ENCODE measurements at regions not wholly inside any gene's neighbourhood (a gene's known extent, or its start where the extent isn't known, plus 50 kb on each side); places are given as distances from the start of the nearest gene placed in this dataset.
A peak's percentile ranks its signal among the peaks of the same experiment; 100 is the strongest.
"Not testable (repeated sequence)": the region's sequence is repeated elsewhere in the genome, so short reads cannot be mapped to it uniquely, and the experiment has no call there.

DNA sequence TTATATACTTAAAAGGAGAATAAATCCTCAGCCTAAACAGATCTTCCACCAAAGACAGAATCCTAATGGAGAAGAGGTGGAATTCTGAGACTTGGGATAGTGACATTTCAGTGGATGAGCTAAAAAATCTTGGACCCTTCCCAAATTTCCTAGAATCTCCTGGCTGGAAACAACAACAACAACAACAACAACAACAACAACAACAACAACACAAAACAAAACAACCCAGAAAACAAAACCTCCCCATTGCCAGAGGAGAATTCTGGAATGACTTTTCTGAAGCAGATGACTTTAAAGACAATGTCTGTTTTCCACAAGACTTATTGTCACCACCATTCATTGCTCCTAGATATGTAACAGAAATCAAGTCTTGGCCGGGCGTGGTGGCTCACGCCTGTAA is 322.1 kb downstream of the ARL4A start:
- no peak for FAIRE-seq

DNA sequence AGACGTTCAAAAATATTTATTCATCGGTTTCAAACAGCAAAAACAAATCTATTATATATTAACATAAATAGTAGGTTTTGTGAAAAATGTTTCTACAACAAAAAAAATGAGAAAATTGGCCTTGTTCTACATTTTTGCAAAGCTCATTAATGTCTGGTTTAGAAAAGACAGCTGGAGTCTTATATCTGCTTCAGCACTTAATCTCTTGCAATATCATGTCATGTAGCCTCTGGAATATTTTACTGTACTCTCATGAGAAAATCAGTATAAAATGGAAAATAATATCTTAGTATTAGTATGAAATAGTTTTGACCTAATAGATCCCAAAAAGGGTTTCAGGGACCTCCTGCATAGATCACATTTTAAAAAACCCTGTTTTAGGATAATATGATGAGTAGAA is 326.6 kb downstream of the ARL4A start:
- no peak for FAIRE-seq

DNA sequence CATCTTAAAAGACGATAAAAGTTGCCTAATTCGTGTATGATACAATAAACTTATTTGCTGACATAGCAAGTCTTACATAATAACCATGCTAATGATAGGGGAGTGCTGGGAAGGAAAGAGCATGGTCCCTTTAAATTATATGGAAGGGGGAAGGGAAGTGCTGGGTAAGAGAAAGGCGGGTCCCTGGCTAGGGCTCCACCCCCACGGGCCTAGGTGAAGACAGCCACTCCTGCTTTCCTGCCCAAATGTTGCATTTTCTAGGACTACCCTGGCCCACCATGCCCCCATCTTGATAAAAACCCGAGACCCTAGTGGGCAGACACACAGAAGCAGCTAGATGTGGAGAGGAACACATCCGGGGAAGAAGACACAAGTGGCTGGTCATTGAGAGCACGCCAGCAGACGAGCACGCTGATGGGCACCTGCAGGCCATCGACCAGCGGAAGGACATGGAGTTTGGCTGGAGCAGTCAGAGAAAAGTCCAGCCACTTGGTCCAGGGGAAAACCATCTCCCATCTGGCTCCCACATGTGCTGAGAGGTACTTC is 328.7 kb downstream of the ARL4A start:
- FAIRE-seq = no peak

DNA sequence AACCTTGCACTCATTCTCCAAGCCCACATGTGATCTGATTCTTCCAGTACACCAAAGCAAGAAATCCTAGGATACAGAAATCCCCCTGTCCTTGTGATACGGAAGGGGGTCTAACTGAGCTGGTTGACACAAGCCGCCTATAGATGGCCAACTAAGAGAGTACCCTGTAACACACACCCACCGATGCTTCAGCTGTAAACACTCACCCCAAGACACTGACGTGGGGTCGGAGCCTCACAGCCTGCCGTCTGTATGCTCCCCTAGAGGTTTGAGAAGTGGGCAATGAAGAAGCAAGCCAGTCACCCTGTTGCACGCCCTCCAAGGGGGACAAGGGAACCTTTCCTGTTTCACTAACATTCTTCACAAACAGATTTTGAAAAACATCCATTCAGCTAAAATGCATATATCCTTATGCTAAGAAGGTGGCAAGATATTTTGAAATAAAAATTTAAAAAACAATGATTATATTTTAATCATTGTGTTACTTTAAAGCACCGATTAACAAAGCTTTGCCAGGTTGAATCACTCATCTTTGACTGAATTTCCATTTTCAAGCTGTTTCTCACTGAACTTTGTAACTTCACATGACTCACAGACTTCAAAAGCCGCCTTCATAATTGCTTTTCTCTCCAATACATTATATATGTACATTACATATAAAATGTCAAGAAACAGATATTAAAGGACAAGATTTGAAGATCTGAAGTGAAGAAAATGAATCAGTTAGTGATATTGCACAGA is 329.3 kb downstream of the ARL4A start:
- FAIRE-seq = no peak

DNA sequence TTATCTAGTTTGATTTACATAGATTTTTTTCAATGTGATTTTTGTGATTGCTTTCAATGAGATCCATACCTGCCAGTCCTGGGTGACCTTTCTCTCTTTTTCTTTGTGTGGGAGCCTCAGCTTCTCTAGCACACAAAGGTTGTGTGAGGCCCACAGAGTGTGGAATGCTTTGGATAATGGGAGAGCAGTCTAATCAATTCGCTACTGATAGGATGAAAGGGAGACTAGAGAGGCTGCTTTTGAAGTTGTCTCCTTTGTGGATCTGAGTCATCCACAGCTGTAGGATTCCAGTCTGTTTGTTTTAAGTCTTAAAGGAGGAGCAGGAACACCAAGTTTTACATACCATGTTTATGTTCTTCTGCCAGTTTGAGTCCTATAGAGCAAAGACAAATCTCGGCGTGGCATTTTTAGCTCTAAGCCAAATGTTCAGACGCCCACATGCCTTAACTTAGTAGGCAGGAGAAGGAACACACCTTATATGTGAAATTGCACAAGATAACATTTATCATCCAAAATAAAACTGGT is 330.0 kb downstream of the ARL4A start:
- no peak for FAIRE-seq

DNA sequence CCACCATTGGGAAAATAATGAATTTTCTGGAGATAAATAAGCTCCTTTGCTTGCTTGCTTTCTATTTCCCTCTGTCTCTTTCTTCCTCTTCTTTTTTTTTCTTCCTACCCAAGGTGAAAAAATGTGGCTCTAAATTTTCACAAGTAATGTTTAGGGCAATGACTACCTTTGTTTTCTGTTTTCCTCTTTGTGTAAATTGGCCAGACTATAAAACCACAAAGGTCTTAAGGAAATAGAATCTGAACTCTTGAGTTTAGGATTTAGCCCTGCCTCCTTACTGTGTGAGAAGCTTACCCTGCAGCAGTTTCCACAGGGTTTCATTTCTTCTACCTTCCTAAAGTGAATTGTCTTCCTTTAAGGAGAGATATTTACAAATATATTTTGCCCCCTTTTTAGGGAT is 330.4 kb downstream of the ARL4A start:
- FAIRE-seq = no peak

DNA sequence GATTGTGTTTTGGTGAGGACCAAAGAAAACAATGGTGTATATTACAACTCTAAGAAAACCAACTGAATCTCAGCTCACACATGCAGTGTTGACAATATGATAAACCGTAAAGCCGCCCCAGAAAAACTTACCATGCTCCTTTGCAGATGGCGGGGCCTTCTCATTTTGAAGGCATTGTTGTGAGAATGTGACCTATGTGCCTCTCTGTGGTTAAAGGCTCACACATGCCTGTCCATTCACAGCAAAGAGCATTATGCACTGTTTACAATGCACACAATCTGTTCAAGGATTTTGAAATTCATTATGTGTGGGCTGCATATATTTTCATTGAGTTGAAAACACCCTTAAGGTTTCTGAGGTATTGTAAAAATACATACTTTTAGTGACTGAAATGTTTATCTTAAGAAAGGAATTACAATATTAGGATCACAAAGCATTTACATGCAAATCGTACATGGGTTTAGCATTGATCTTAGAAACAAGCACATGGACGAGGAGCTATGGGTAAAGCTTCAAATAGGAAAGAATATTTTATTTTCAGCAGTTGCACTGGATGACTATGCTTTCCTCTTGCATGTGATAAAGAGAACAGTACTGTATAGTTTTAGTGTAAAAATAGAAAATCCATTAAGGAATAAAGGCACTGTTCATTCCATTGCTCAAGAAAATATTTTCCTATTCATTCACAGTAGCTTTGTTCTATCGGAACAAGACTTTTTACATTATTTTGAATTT is 334.3 kb downstream of the ARL4A start:
- FAIRE-seq = peak; percentile 69

DNA sequence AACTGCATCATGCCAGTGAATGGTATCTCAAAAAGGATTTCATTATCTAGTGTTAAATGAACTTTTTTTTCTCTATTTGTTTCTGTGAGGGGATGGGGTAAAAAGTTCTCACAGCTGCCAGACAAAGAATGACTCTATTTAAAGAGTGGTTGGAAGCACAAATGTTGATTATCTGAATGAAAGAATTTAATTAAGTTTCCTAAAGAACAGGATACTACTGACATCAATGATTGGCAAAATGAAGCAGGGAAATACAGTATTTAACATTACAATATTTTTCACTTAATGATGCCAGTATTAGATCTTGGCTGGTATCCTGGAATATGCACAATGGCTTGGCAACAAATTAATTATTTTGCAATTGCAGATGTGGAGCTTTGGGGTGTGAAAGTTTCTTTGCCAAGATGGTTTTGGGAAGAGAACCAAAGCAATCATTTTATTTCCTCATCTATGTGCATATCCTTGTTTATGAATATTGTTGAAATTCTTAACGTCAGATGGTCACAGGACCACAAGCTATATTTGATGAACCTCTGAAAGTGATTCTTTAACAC is 336.8 kb downstream of the ARL4A start:
- no peak for FAIRE-seq

DNA sequence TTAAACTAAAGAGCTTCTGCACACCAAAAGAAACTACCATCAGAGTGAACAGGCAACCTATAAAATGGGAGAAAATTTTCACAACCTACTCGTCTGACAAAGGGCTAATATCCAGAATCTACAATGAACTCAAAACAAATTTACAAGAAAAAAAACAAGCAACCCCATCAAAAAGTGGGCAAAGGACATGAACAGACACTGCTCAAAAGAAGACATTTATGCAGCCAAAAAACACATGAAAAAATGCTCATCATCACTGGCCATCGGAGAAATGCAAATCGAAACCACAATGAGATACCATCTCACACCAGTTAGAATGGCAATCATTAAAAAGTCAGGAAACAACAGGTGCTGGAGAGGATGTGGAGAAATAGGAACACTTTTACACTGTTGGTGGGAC is 337.6 kb downstream of the ARL4A start:
- not testable (repeated sequence) for FAIRE-seq

DNA sequence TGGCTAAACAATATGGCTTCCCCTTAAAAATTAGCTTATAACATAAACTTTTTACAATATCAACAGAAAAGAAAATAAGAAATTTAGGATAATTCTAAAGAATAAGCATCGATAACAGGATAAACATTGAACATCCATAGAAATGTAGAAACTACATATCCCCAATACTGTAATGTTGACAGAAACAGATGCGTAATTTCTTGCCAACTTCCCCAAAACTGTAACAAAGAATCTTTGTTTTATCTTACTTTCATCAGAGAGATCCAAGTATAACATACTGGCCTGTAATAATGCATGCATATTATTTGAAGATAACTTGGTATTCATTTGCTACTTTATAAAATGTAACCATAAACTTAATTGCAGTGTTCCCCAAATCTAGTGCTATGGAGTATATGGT is 339.9 kb downstream of the ARL4A start:
- no peak for FAIRE-seq

DNA sequence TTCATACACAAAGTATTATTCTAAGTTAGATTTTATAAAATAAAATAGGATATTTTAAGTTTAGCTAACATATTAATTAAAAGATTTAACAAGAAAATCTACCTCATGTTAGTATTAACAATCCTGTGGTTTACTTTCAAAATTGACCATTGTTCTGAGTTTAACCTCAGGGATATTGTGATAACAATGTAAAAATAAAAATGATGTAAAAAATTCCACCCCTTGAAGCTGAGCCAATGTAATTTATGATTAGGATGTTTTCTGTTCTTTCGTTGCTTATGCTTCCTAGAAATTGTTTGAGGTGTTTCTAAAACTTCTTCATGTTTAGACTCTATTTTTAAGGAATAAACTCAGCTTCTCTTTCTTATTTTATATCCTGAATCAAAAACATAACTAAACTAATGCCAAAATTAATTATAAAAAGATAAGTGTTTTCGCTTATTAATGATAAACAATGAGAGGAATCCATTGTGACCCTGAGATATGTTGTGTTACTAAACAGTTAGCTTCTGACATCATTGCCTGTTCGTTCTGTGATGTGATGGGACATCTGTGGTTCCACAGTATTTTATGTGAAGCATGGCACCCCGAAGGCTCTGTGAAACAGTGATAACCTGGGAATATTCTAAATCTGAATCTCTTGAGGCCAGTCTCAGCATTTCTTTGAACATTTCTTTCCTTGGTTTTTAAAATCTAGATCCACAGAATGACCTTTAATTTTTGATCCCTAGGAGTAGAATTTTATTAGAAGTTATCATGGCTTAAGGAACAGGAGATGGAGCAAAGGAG is 340.8 kb downstream of the ARL4A start:
- no peak for FAIRE-seq

DNA sequence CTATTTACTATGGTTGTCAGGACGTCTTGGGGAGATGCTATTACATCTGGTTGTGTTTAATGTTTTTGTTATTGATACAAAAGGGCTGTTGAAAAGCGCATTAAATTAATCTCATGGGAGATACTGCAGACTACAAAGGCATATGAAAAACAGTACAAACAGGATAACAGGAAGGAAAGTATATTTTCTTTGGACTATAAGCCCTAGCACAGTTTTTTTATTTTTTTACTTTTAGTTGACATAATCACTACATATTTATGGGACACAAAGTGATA is 341.3 kb downstream of the ARL4A start:
- FAIRE-seq = no peak

DNA sequence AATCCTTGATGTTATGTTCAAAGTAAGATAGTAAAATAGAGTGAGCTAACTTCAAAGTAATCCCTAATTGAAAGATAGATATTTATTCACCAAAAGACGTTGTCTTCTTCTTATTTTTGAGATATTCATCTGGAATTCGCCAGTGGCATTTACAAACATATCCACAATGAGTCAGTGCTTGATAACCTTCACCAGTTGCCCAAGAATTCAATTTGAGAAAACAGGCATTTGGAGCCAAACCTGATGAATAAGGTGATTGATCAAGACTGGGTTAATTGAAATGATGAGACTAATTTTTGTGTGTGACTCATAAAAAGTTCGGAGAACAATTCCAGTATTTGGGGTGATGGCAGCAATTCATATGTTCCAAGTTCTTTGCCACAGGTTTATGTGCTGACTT is 344.0 kb downstream of the ARL4A start:
- FAIRE-seq = no peak

DNA sequence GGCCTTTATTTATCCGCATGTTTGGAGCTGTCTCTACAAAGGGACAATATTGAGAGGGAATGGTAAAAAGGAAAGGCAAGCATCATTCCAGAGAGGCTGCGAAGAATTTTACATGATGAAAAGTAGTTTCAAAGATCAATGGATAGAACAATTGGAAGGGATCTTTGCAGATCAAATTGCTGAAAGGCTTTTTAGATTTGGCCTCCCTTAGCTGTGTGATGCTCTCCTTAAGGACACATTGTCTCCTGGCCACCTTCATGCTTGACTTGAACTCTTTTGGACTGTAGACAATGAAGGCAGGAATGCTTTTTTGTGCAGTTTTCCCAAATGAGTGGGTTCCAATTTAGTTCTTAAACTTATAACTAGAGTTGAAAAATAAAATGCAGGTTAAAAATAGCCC is 344.7 kb downstream of the ARL4A start:
- FAIRE-seq = no peak

DNA sequence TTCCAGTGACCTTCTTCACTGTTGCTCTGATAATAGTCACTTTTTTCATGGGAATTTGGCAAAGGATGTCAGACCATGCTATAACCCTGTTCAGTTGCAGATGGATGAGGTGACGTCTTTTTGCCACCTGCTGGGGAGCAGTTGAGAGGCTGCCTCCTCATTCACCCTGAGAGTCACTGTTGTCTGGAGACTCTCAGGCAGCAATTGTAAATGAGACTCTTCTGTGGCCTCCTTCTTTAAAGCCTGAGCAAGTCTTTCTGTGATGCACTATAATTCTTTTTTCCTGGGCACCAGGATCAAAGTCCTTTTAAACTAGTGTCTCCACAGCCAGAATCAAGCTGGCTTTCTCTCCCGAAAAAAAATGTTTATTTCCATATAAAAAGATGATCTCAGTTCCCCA is 345.1 kb downstream of the ARL4A start:
- FAIRE-seq = no peak

DNA sequence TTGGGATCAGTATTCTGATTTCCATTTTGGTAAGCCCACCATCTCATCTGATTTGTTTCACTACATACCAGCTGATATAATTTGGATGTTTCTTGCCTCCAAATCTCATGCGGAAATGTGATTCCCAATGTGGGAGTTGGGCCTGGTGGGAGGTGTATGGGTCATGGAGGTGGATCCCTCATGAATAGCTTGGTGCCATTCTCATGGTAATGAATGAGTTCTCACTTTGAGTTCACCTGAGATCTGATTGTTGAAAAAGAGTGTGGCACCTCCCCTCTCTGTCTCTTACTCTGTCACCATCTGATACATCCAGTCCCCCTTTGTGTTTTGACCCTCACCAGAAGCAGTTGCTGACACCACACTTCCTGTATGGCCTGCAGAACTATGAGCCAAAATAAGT is 347.3 kb downstream of the ARL4A start:
- no peak for FAIRE-seq

DNA sequence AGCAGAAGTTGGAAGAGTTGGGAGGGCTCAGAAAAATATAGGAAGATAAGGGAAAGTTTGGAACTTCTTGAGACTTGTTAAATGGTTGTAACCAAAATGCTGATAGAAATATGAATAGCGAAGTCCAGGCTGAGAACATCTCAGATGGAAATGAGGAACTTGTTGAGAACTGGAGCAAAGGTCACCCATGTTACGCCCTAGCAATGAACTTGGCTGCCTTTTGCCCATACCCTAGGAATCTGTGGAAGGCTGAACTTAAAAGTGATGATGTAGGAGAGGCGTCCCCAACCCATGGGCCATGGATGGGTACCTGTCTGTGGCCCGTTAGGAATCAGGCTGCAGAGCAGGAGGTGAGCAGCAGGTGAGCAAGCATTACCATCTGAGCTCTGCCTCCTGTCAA is 347.8 kb downstream of the ARL4A start:
- FAIRE-seq = no peak

DNA sequence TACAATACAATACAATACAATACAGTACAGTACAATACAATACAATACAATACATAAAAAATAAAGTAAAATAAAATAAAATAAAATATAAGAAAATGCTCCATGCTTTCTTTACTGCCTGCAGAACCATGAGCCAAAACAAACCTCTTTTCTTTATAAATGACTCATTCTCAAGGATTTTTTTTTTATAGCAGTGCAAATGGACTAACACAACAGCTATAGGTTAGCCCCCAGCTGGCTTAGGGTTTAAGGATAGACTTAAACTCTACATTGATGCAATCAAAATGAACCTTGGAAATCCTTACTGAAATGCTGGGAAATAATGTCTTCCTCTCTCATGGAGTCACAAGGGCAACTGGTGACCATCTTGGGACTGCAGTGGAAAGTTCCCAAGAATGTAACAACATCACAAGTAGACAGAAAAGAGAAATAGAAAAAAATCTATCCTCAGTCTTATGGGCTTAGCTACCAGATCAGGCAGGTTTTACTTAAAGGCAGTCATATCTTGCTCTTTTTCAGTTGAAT is 348.9 kb downstream of the ARL4A start:
- no peak for FAIRE-seq

DNA sequence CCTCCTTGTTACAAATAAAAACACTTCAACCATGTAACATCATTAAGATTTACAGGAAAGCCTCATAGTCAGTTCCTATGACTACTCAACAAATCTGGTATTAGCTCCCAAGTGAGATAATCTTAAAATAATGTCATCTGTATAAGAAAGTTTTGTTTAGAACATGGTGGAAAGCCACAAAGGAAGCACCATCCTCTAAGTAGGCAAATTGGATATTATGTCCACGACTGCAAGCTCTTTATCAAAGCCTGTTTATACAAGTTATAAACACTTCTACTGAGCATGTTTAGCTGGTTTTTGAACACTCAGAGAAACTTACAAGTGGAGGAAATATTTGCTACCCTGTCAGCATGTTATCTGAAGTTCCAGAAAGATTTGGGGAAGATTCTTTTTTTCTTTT is 349.8 kb downstream of the ARL4A start:
- no peak for FAIRE-seq

DNA sequence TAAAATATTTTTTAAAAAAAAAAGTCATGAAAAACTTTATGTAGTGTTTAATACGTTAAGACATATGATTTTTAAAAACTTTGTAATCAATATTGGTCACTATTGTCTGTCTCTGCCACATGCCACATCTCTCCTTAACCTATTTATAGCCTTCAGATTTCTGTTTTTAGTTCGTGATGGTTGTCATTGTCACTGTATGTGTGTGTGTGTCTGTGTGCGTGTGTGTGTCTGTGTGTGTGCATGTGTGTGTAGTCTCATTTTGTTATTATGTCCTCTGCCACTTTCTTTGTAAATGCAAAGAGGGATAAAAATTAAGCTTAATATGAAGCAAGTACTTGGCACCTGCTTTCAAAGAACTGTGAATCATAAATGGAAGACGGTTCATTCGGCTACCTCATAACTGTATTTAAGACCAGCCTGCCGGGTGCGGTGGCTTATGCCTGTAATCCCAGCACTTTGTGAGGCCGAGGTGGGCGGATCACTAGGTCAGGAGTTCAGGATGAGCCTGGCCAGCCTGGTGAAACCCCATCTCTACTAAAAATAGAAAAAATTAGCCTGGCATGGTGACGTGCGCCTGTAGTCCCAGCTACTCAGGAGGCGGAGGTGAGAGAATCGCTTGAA is 354.0 kb downstream of the ARL4A start:
- FAIRE-seq = no peak

DNA sequence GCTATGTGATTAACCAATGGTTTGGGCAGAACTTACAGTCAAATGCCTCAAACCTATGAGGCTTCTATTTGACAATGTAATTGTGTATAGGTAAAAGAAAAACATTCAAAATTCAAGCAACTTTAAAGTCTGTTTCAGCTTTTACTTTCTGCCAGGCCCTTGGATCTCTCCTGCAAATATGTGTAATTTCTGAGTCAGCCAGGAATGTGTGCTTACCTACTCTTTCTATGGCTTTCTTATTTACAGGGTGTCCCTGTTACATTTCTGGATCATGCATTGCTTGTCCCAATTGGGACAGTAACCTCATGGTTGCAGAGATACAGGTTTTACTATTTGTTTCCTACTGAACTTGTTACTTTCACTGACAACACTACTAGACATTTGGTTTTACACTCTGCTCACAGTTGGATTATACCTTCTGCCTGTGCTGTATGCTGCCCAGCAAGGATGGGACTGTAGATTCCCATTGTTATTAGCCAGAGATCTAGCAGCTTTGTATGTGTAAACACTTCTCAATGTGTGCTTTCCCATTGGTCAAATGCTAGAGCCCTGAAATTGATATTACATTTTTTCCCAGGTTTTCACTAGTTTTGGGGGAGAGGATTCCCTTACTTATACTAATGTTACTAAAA is 355.3 kb downstream of the ARL4A start:
- no peak for FAIRE-seq

DNA sequence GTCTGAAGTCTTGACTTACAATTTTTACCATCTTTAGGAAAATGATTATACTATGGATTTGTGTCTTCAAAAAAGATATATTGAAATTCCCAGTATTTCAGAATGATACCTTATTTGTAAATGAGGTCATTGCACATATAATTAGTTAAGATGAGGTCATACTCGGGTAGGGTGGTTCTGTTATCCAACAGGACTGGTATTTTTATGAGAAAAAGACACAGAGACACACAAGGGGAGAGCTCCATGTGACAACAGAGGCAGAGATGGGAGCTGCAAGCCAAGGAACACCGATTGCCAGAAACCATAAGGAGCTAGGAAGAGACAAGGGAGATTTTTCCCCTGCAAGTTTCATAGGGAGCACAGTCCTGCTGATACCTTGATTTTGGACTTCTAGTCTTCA is 356.9 kb downstream of the ARL4A start:
- no peak for FAIRE-seq

Data from TTC549 (cell line).